ENCODE measurements at regions not wholly inside any gene's neighbourhood (a gene's known extent, or its start where the extent isn't known, plus 50 kb on each side); places are given as distances from the start of the nearest gene placed in this dataset.

GRCh38 chr18:77872166-77872565 lies 622.5 kb downstream of the GALR1 start:
- TF ChIP-seq, protein P1, sequence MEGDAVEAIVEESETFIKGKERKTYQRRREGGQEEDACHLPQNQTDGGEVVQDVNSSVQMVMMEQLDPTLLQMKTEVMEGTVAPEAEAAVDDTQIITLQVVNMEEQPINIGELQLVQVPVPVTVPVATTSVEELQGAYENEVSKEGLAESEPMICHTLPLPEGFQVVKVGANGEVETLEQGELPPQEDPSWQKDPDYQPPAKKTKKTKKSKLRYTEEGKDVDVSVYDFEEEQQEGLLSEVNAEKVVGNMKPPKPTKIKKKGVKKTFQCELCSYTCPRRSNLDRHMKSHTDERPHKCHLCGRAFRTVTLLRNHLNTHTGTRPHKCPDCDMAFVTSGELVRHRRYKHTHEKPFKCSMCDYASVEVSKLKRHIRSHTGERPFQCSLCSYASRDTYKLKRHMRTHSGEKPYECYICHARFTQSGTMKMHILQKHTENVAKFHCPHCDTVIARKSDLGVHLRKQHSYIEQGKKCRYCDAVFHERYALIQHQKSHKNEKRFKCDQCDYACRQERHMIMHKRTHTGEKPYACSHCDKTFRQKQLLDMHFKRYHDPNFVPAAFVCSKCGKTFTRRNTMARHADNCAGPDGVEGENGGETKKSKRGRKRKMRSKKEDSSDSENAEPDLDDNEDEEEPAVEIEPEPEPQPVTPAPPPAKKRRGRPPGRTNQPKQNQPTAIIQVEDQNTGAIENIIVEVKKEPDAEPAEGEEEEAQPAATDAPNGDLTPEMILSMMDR (IDR thresholded peaks at IDR 0.05) = no peak
- no peak for TF ChIP-seq POLR2A (IDR thresholded peaks at IDR 0.05)
